IPS-15b (cell line): ENCODE measurements at regions not wholly inside any gene's neighbourhood (a gene's known extent, or its start where the extent isn't known, plus 50 kb on each side); places are given as distances from the start of the nearest gene placed in this dataset.

Experiments
- H3K27me3 ChIP-seq: one replicate; pipeline ENCODE4 v1.6.1; 2013; ENCODE audit warnings: low read length; ENCODE audit not compliant: control insufficient read depth, insufficient read depth
- H3K36me3 ChIP-seq: one replicate; pipeline ENCODE4 v1.6.1; 2013; ENCODE audit warnings: low read length; ENCODE audit not compliant: control insufficient read depth, insufficient read depth
- H3K4me1 ChIP-seq: one replicate; pipeline ENCODE4 v1.6.1; 2013; ENCODE audit warnings: mild to moderate bottlenecking, low read length; ENCODE audit not compliant: control insufficient read depth, insufficient read depth
- H3K4me3 ChIP-seq: one replicate; pipeline ENCODE4 v1.5.1; 2013; ENCODE audit warnings: low read depth, low read length
- H3K9ac ChIP-seq: one replicate; pipeline ENCODE4 v1.6.1; 2013; ENCODE audit warnings: low read depth, mild to moderate bottlenecking, low read length
- H3K9me3 ChIP-seq: one replicate; pipeline ENCODE4 v1.6.1; 2013; ENCODE audit warnings: mild to moderate bottlenecking, low read length; ENCODE audit not compliant: control insufficient read depth, insufficient read depth

- Histone ChIP-seq H3K4me3 (no peak overlapping the region), H3K9me3 (no peaks in the 10 kb centered on the region), H3K36me3 (no peaks in the 10 kb centered on the region), H3K4me1 (no peaks in the 10 kb centered on the region), H3K27me3 (no peaks in the 10 kb centered on the region), H3K9ac (no peak overlapping the region)
Observed at GRCh38 chr20:24718277-24718676, 230.8 kb upstream of the CST7 start.

DNA sequence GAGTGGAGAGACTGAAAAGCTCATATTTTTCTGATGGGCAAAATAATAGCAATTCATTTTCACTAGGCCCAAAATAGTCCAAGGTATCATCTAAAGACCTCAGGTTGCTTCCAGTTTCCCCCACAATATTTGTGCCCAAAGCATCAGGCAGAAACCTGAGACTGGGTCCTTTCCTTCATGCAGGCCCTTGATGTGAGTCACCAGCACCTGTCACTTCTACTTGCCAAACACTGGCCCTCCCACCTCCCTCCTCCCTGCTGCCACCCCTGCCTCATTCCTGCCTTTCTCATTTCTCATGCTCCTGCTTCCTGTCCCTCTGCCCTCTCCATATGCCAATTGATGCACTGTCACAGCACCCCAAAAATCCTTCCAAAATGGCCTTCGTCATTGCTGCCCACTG is 230.4 kb upstream of the CST7 start:
- Histone ChIP-seq H3K4me3 (no peak overlapping the region), H3K27me3 (no peaks in the 10 kb centered on the region), H3K9ac (no peak overlapping the region), H3K36me3 (no peaks in the 10 kb centered on the region), H3K9me3 (no peaks in the 10 kb centered on the region), H3K4me1 (no peaks in the 10 kb centered on the region)

- Histone ChIP-seq H3K9me3 (no peaks in the 10 kb centered on the region), H3K4me1 (no peaks in the 10 kb centered on the region), H3K27me3 (no peaks in the 10 kb centered on the region)
Observed at GRCh38 chr20:24720957-24721356, 228.1 kb upstream of the CST7 start.

GRCh38 chr20:24721891-24722568 is 227.0 kb upstream of the CST7 start:
- no peak overlapping the region for H3K9ac ChIP-seq
- H3K4me3 ChIP-seq, result no peak overlapping the region
- no peaks in the 10 kb centered on the region for H3K36me3 ChIP-seq
- H3K4me1 ChIP-seq, result no peaks in the 10 kb centered on the region
- no peaks in the 10 kb centered on the region for H3K27me3 ChIP-seq
- H3K9me3 ChIP-seq, result no peaks in the 10 kb centered on the region

More at GRCh38 chr20:24720957-24721356, 228.1 kb upstream of the CST7 start:
- Histone ChIP-seq H3K9ac (no peak overlapping the region), H3K36me3 (no peaks in the 10 kb centered on the region), H3K4me3 (no peak overlapping the region)

DNA sequence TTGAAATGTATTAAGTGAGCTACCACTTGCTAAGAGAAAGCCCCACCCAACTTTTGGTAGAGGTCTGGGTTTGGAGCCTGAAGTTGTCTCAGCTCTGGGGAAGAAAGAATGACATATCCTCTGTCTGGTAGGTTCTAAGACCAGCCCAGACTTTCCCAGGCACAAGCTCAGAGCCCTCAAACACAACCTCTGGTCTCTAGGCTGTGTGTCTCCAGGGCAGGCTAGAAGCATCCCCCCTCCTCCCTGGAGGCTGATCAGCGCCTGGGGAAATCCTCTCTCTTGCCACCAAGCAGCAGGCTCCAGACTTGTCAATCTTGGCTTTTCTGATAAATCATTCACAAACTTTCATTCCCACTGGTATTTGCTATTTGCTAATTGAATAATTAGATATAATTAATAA is 226.5 kb upstream of the CST7 start:
- Histone ChIP-seq H3K4me3 (no peak overlapping the region), H3K27me3 (no peaks in the 10 kb centered on the region), H3K9ac (no peak overlapping the region), H3K36me3 (no peaks in the 10 kb centered on the region), H3K9me3 (no peaks in the 10 kb centered on the region), H3K4me1 (no peaks in the 10 kb centered on the region)

DNA sequence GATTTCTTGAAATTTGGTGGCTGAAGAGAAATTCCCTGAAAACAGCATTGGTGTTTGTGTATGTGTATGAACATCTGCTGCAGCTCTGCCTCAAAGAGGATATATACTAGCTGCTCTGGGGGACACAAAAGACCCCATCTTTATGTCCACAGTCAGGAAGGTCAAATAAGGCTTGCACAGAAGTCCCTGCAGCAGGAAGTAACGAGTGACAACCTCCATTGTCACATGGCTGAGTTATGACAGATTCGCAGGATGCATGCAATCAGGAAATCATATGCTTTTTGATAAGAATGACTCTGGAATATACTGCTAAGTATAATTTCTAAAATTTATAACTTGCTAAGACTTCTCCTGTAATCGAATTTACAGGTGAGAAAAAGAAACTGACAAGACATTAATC is 225.9 kb upstream of the CST7 start:
- Histone ChIP-seq H3K9me3 (no peaks in the 10 kb centered on the region), H3K36me3 (no peaks in the 10 kb centered on the region), H3K9ac (no peak overlapping the region), H3K4me1 (no peaks in the 10 kb centered on the region), H3K27me3 (no peaks in the 10 kb centered on the region), H3K4me3 (no peak overlapping the region)

DNA sequence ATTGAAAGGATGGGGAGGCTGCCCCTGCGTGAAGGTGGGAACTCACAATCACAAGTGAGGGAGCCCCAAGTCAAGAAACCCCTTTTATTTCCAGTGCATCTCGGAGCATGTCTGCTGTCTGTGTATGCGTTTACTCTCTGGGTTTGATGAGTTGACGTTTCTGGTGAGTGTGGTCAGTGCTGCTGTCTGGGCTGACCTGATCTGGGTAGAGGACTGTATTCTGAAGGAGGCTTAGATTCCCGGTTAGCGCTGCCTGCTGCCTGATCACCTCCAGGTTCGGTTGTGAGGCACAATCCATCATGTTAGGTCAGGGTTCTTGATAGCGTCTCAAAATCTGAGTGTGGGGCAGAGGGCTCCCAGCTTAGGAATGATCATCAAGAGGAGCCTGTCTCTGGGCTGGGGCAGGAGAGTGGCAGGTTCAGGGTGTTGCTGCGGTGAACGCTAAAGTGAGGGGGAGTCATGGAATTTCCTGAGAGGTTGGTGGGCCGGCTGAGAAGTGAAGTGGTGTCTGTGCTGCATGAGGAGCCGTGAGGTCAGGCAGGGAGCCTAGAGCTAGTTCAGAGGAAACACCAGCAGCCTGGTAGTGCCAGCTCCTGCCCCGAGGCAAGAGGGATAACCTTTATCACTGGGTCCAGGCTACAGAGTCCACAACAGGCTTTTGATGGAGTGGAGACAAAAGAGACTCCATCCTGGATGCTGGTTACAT is 225.3 kb upstream of the CST7 start:
- H3K9ac ChIP-seq, result no peak overlapping the region

GRCh38 chr20:24724982-24725533 is 224.0 kb upstream of the CST7 start:
- H3K4me3 ChIP-seq, result no peak overlapping the region
- no peaks in the 10 kb centered on the region for H3K9me3 ChIP-seq
- H3K36me3 ChIP-seq, result no peaks in the 10 kb centered on the region
- no peak overlapping the region for H3K9ac ChIP-seq
- no peaks in the 10 kb centered on the region for H3K27me3 ChIP-seq
- no peaks in the 10 kb centered on the region for H3K4me1 ChIP-seq

More for the DNA sequence above, 225.3 kb upstream of the CST7 start:
- H3K4me1 ChIP-seq, result no peaks in the 10 kb centered on the region
- no peaks in the 10 kb centered on the region for H3K27me3 ChIP-seq
- H3K36me3 ChIP-seq, result no peaks in the 10 kb centered on the region
- H3K9me3 ChIP-seq, result no peaks in the 10 kb centered on the region
- H3K4me3 ChIP-seq, result no peak overlapping the region

DNA sequence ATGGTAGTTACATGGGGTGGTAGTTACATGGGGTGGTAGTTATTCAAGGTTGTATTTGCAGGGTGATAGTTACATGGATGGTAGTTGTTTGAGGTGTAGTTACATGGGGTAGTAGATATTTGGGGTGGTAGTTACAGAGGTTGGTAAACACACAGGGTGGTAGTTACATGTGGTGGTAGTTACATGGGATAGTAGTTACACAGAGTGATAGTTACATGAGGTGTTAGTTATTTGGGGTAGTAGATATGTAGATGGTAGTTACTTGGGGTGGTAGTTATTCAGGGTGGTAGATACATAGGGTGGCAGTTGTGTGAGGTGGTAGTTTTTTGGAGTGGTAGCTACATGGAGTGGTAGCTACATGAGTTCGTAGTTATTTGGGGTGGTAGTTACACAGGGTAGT is 221.3 kb upstream of the CST7 start:
- H3K4me1 ChIP-seq, result no peaks in the 10 kb centered on the region

GRCh38 chr20:24729896-24730605 is 219.0 kb upstream of the CST7 start:
- Histone ChIP-seq H3K4me3 (no peak overlapping the region), H3K4me1 (peaks cover 1% of the 10 kb centered on the region)

More for the DNA sequence above, 221.3 kb upstream of the CST7 start:
- H3K4me3 ChIP-seq, result no peak overlapping the region
- no peaks in the 10 kb centered on the region for H3K9me3 ChIP-seq
- no peaks in the 10 kb centered on the region for H3K36me3 ChIP-seq
- H3K27me3 ChIP-seq, result no peaks in the 10 kb centered on the region
- no peak overlapping the region for H3K9ac ChIP-seq

GRCh38 chr20:24730750-24731149 is 218.3 kb upstream of the CST7 start:
- no peaks in the 10 kb centered on the region for H3K9me3 ChIP-seq
- no peak overlapping the region for H3K9ac ChIP-seq
- H3K4me1 ChIP-seq, result peaks cover 6% of the 10 kb centered on the region
- H3K36me3 ChIP-seq, result no peaks in the 10 kb centered on the region
- H3K27me3 ChIP-seq, result no peaks in the 10 kb centered on the region
- H3K4me3 ChIP-seq, result no peak overlapping the region

More at GRCh38 chr20:24729896-24730605, 219.0 kb upstream of the CST7 start:
- no peak overlapping the region for H3K9ac ChIP-seq
- no peaks in the 10 kb centered on the region for H3K36me3 ChIP-seq
- no peaks in the 10 kb centered on the region for H3K27me3 ChIP-seq
- H3K9me3 ChIP-seq, result no peaks in the 10 kb centered on the region
